ENCODE measurements at regions not wholly inside any gene's neighbourhood (a gene's known extent, or its start where the extent isn't known, plus 50 kb on each side); places are given as distances from the start of the nearest gene placed in this dataset.
A peak's percentile ranks its signal among the peaks of the same experiment; 100 is the strongest.

GRCh38 chr13:44272692-44273091 lies 100.9 kb upstream of the SERP2 start:
- Histone ChIP-seq H2AFZ (ENCODE audit: low read length) (no peak overlapping the region), H4K20me1 (ENCODE audit: insufficient read depth, low read length, poor library complexity, severe bottlenecking) (no peaks in the 10 kb centered on the region), H3K4me3 (ENCODE audit: low read length, poor library complexity, severe bottlenecking) (no peak overlapping the region), H3K9ac (ENCODE audit: low read depth, low read length, poor library complexity, severe bottlenecking) (no peak overlapping the region), H3K9me2 (replicated peaks; ENCODE audit: low read depth, low read length) (no peaks in the 10 kb centered on the region), H3K27me3 (ENCODE audit: insufficient read depth, low read length, poor library complexity, severe bottlenecking) (no peaks in the 10 kb centered on the region), H3K79me2 (ENCODE audit: insufficient read depth, low read length) (no peaks in the 10 kb centered on the region), H3K9me3 (ENCODE audit: insufficient read depth, low read depth, low read length) (no peaks in the 10 kb centered on the region), H3F3A (ENCODE audit: low read depth) (no peaks in the 10 kb centered on the region), H3K36me3 (ENCODE audit: insufficient read depth, low read length) (no peaks in the 10 kb centered on the region), H3K4me2 (ENCODE audit: low read depth, low read length, poor library complexity, severe bottlenecking) (no peak overlapping the region), H3K4me1 (ENCODE audit: insufficient read depth, low read length, poor library complexity, severe bottlenecking) (peaks cover 27% of the 10 kb centered on the region)
- TF ChIP-seq EZH2phosphoT487 (IDR thresholded peaks at IDR 0.05; ENCODE audit: borderline replicate concordance): no peak
- TF ChIP-seq, protein P1, sequence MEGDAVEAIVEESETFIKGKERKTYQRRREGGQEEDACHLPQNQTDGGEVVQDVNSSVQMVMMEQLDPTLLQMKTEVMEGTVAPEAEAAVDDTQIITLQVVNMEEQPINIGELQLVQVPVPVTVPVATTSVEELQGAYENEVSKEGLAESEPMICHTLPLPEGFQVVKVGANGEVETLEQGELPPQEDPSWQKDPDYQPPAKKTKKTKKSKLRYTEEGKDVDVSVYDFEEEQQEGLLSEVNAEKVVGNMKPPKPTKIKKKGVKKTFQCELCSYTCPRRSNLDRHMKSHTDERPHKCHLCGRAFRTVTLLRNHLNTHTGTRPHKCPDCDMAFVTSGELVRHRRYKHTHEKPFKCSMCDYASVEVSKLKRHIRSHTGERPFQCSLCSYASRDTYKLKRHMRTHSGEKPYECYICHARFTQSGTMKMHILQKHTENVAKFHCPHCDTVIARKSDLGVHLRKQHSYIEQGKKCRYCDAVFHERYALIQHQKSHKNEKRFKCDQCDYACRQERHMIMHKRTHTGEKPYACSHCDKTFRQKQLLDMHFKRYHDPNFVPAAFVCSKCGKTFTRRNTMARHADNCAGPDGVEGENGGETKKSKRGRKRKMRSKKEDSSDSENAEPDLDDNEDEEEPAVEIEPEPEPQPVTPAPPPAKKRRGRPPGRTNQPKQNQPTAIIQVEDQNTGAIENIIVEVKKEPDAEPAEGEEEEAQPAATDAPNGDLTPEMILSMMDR (conservative IDR thresholded peaks at IDR 0.05; ENCODE audit: low read length): no peak

- Histone ChIP-seq H3K4me1 (ENCODE audit: insufficient read depth, low read length, poor library complexity, severe bottlenecking) (peaks cover 32% of the 10 kb centered on the region), H3K9me2 (replicated peaks; ENCODE audit: low read depth, low read length) (no peaks in the 10 kb centered on the region), H3K27me3 (ENCODE audit: insufficient read depth, low read length, poor library complexity, severe bottlenecking) (no peaks in the 10 kb centered on the region), H3K4me3 (ENCODE audit: low read length, poor library complexity, severe bottlenecking) (no peak overlapping the region), H3K9me3 (ENCODE audit: insufficient read depth, low read depth, low read length) (no peaks in the 10 kb centered on the region), H3K36me3 (ENCODE audit: insufficient read depth, low read length) (no peaks in the 10 kb centered on the region), H3F3A (ENCODE audit: low read depth) (no peaks in the 10 kb centered on the region), H3K9ac (ENCODE audit: low read depth, low read length, poor library complexity, severe bottlenecking) (no peak overlapping the region), H2AFZ (ENCODE audit: low read length) (no peak overlapping the region), H3K79me2 (ENCODE audit: insufficient read depth, low read length) (no peaks in the 10 kb centered on the region), H4K20me1 (ENCODE audit: insufficient read depth, low read length, poor library complexity, severe bottlenecking) (no peaks in the 10 kb centered on the region), H3K4me2 (ENCODE audit: low read depth, low read length, poor library complexity, severe bottlenecking) (no peak overlapping the region)
- TF ChIP-seq EZH2phosphoT487 (IDR thresholded peaks at IDR 0.05; ENCODE audit: borderline replicate concordance): no peak
- TF ChIP-seq, protein P1 (conservative IDR thresholded peaks at IDR 0.05; ENCODE audit: low read length): no peak
Measured at GRCh38 chr13:44273216-44273615, 100.4 kb upstream of the SERP2 start.

GRCh38 chr13:44273991-44274770 lies 99.4 kb upstream of the SERP2 start:
- Histone ChIP-seq H3K36me3 (ENCODE audit: insufficient read depth, low read length) (no peaks in the 10 kb centered on the region), H2AFZ (ENCODE audit: low read length) (peak overlapping the region; percentile 88), H3K4me1 (ENCODE audit: insufficient read depth, low read length, poor library complexity, severe bottlenecking) (peaks cover 34% of the 10 kb centered on the region), H3K9me3 (ENCODE audit: insufficient read depth, low read depth, low read length) (no peaks in the 10 kb centered on the region), H3K27me3 (ENCODE audit: insufficient read depth, low read length, poor library complexity, severe bottlenecking) (no peaks in the 10 kb centered on the region), H3F3A (ENCODE audit: low read depth) (no peaks in the 10 kb centered on the region), H3K79me2 (ENCODE audit: insufficient read depth, low read length) (no peaks in the 10 kb centered on the region), H3K9ac (ENCODE audit: low read depth, low read length, poor library complexity, severe bottlenecking) (peak overlapping the region; percentile 74), H3K4me3 (ENCODE audit: low read length, poor library complexity, severe bottlenecking) (peak overlapping the region; percentile 75), H3K9me2 (replicated peaks; ENCODE audit: low read depth, low read length) (no peaks in the 10 kb centered on the region), H4K20me1 (ENCODE audit: insufficient read depth, low read length, poor library complexity, severe bottlenecking) (no peaks in the 10 kb centered on the region), H3K4me2 (ENCODE audit: low read depth, low read length, poor library complexity, severe bottlenecking) (peak overlapping the region; percentile 94)
- TF ChIP-seq, protein P1 (conservative IDR thresholded peaks at IDR 0.05; ENCODE audit: low read length): no peak
- TF ChIP-seq EZH2phosphoT487 (IDR thresholded peaks at IDR 0.05; ENCODE audit: borderline replicate concordance): no peak
